GM13977 (cell line): ENCODE measurements at regions not wholly inside any gene's neighbourhood (a gene's known extent, or its start where the extent isn't known, plus 50 kb on each side); places are given as distances from the start of the nearest gene placed in this dataset.

Source experiments
- DNase-seq: peaks from one replicate; pipeline ENCODE4 v3.0.0; 2012; ENCODE audit warnings: low spot score
- in situ Hi-C: fragments of 300-500 bp; cut with MboI; formaldehyde crosslinking; loops from one replicate; pipeline ENCODE4 v1.12.0; 2022; ENCODE audit warnings: low sequenced_read_pairs, low pct_unique_long_range_greater_than_20kb, mixed read lengths, inconsistent platforms; ENCODE audit not compliant: unreplicated experiment
- TF ChIP-seq, protein P1 (sequence below): IDR thresholded peaks from 2 replicates; pipeline ENCODE4 v1.5.1; 2012; ENCODE audit warnings: mild to moderate bottlenecking, control low read depth; ENCODE audit not compliant: insufficient read depth; ENCODE audit errors: extremely low read depth, missing control alignments

DNA sequence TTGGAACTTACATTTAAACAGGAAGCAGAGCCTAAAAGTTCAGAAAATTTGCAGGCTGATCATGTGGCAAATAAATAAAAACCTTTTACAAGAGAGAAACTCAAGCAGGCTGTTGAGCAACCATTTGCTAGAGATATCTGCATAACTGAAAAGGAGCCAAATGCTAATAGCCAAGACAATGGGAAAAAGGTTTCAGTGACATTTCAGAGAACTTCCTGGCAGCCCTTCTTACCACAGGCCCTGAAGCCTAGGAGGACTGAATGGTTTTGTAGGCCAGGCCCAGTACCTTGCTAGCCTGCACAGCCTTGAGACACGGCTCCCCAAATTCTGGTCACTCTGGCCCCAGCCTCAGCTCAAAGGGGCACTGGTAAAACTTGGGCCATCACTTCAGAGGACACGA is 945.1 kb downstream of the ADGRL3 start:
- DNase-seq = no peak
- in situ Hi-C loops = no loop called here
- TF ChIP-seq, protein P1, sequence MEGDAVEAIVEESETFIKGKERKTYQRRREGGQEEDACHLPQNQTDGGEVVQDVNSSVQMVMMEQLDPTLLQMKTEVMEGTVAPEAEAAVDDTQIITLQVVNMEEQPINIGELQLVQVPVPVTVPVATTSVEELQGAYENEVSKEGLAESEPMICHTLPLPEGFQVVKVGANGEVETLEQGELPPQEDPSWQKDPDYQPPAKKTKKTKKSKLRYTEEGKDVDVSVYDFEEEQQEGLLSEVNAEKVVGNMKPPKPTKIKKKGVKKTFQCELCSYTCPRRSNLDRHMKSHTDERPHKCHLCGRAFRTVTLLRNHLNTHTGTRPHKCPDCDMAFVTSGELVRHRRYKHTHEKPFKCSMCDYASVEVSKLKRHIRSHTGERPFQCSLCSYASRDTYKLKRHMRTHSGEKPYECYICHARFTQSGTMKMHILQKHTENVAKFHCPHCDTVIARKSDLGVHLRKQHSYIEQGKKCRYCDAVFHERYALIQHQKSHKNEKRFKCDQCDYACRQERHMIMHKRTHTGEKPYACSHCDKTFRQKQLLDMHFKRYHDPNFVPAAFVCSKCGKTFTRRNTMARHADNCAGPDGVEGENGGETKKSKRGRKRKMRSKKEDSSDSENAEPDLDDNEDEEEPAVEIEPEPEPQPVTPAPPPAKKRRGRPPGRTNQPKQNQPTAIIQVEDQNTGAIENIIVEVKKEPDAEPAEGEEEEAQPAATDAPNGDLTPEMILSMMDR = no peak

DNA sequence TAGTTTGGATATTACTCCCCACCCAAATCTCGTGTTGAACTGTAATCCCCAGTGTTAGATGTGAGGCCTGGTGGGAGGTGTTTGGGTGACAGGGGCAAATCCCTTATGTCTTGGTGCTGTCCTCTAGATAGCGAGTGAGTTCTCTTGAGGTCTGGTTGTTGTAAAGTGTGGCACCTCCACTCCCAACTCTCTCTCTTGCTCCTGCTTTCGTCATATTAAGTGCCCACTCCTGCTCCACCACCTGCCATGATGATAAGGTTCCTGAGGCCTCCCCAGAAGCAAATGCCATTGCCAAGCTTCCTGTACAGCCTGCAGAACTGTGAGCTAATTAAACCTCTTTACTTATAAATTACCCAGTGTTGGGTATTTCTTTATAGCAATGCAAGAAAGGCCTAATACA is 944.3 kb downstream of the ADGRL3 start:
- DNase-seq = no peak
- in situ Hi-C loops = no loop called here
- TF ChIP-seq, protein P1 = no peak

DNA sequence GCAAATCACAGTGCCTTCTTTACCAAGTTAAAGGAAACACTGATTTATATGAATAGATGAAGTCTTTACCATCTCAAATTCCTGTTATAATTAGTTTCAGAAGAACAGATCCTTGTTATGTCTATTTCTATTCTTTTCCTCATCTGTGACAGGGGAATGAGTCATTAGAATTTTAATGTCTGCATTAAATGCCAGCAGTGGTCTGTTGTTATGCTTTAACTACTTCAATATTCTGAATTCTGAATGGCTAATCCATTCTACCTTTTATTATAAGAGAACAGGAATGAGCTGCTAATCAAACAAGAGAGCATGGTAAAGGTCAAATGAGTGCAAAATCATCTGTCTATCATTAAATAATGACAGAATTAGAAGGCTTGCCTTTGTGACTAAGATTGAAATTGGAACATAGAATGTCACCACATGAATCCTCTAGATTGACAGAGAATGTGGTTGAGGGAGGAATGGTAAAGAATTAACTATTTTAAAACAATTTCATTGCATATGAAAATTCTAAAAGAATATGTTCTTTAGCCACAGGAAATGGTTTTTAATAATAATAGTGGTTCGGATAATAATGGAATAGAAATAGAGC is 935.5 kb downstream of the ADGRL3 start:
- in situ Hi-C loops = no loop called here
- no peak for DNase-seq
- TF ChIP-seq, protein P1 = no peak

DNA sequence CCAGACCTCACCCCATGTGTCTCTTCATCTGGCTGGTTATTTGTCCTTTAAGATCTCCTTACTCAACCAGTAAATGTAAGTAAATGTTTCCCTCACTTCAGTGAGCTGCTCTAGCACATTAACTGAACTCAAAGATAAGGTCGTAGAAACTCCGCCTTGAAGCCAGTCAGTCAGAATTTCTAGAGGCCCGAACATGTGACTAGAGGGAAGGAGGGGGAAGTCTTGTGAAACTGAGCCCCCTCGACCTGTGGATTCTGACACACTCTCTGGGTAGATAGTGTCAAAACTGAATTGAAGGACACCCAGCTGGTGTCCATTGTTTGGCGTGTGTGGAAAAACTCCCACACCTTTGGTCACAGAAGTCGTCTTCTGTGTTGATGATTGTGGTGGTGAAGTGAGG is 933.9 kb downstream of the ADGRL3 start:
- in situ Hi-C loops = no loop called here
- TF ChIP-seq, protein P1 = no peak

DNA sequence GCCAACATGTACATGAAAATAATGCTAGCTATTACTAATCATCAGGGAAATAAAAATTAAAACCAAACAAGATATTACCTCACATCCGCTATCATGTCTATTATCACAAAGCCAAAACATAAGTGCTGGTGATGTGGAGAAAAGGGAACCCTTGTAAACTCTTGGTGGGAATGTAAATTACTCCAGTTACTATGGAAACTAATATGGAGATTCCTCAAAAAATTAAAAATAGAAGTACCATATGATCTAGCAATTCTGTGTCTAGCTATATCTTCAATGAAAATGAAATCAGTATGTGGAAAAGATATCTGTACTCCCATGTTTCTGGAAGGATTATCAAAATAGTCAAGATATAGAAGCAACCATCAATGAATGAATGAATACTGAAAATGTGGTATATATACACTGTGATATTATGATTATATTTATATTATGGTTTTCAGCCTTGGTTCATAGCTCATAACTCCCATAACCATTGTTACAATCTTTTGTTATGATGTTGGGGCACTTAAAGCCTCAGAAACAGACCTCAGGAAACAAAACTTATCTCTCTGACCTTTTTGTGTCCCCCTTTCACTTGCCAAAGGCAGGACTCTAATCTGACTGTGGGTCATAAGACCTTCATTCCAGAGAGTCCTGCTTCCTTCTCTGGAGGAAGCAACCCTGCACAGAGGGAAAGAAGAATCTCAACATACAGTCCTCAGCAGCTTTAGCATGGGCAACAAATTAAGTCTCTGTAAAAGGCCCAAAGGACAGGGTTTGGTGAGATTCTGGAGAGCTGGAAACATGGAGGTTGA is 933.2 kb downstream of the ADGRL3 start:
- TF ChIP-seq, protein P1 = no peak
- in situ Hi-C loops = no loop called here
- no peak for DNase-seq

More for the DNA sequence above, 933.9 kb downstream of the ADGRL3 start:
- DNase-seq = no peak

DNA sequence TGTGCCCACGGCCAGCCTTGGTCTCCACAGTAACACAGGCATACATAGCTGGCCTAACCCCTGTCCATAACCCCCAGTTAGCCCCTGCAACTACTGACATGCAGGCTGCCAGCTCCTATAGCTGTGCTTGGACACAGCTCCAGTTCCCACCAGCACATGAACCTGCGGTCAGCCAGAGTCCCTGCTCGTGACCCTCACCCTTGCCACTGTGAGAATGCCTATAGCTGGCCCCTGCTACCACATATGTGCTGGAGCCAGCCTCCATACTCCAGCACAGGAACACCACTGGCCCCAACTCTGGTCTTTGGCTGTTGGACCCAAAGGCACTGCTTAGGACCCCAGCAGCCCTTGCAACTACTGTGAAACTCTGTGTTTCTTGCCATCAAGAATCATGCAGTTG is 930.9 kb downstream of the ADGRL3 start:
- in situ Hi-C loops = no loop called here
- DNase-seq = no peak
- TF ChIP-seq, protein P1 = no peak
